ENCODE measurements at regions not wholly inside any gene's neighbourhood (a gene's known extent, or its start where the extent isn't known, plus 50 kb on each side); places are given as distances from the start of the nearest gene placed in this dataset.
A peak's percentile ranks its signal among the peaks of the same experiment; 100 is the strongest.
"Not testable (repeated sequence)": the region's sequence is repeated elsewhere in the genome, so short reads cannot be mapped to it uniquely, and the experiment has no call there.

GRCh38 chr14:105857826-105858675, 331.7 kb downstream of the TMEM121 start:
- DNase-seq (ENCODE audit: low spot score in 2 of 2), result no peak
- no peak overlapping the region for H3K4me3 ChIP-seq
- no peak overlapping the region for H3K27ac ChIP-seq
- H3K9me3 ChIP-seq, result no peaks in the 10 kb centered on the region
- H3K27me3 ChIP-seq, result no peaks in the 10 kb centered on the region
- H3K4me1 ChIP-seq, result no peaks in the 10 kb centered on the region
- no peaks in the 10 kb centered on the region for H3K36me3 ChIP-seq
- no peak for TF ChIP-seq CTCF (IDR thresholded peaks at IDR 0.05)
- intact Hi-C loops (cut with DNase I), result no loop called here

- H3K4me1 ChIP-seq, result no peaks in the 10 kb centered on the region
- H3K27ac ChIP-seq, result no peak overlapping the region
- TF ChIP-seq CTCF (IDR thresholded peaks at IDR 0.05), result no peak
- no peak overlapping the region for H3K4me3 ChIP-seq
- no peaks in the 10 kb centered on the region for H3K36me3 ChIP-seq
- peak in 1 of 2 donors; percentile 39 for DNase-seq (ENCODE audit: low spot score in 2 of 2)
- intact Hi-C loops (cut with DNase I), result no loop called here
- no peaks in the 10 kb centered on the region for H3K27me3 ChIP-seq
- no peaks in the 10 kb centered on the region for H3K9me3 ChIP-seq
These were observed 332.3 kb downstream of the TMEM121 start for GRCh38 chr14:105858676-105859025.

GRCh38 chr14:105859073-105859716, 332.8 kb downstream of the TMEM121 start:
- H3K4me1 ChIP-seq; intact Hi-C loops (cut with DNase I); H3K36me3 ChIP-seq; H3K4me3 ChIP-seq; H3K9me3 ChIP-seq; H3K27ac ChIP-seq; H3K27me3 ChIP-seq: not testable (repeated sequence)
- DNase-seq (ENCODE audit: low spot score in 2 of 2), result peak in 1 of 2 donors; percentile 50

GRCh38 chr14:105859717-105860614, 333.6 kb downstream of the TMEM121 start:
- no peaks in the 10 kb centered on the region for H3K27me3 ChIP-seq

GRCh38 chr14:105860615-105861580, 334.5 kb downstream of the TMEM121 start:
- H3K36me3 ChIP-seq, result no peaks in the 10 kb centered on the region
- intact Hi-C loops (cut with DNase I), result no loop called here
- DNase-seq (ENCODE audit: low spot score in 2 of 2), result peak; percentile 3 to 55
- H3K27me3 ChIP-seq, result no peaks in the 10 kb centered on the region
- H3K27ac ChIP-seq, result no peak overlapping the region
- no peak overlapping the region for H3K4me3 ChIP-seq
- no peaks in the 10 kb centered on the region for H3K9me3 ChIP-seq
- H3K4me1 ChIP-seq, result no peaks in the 10 kb centered on the region
- TF ChIP-seq CTCF (IDR thresholded peaks at IDR 0.05), result no peak

More at GRCh38 chr14:105859717-105860614, 333.6 kb downstream of the TMEM121 start:
- H3K27ac ChIP-seq, result no peak overlapping the region
- no peaks in the 10 kb centered on the region for H3K4me1 ChIP-seq
- H3K9me3 ChIP-seq, result no peaks in the 10 kb centered on the region
- intact Hi-C loops (cut with DNase I), result no loop called here
- peak in 1 of 2 donors; percentile 61 for DNase-seq (ENCODE audit: low spot score in 2 of 2)
- H3K4me3 ChIP-seq, result no peak overlapping the region
- H3K36me3 ChIP-seq, result no peaks in the 10 kb centered on the region
- TF ChIP-seq CTCF (IDR thresholded peaks at IDR 0.05), result no peak

Data from ascending aorta (tissue), 2 donors.